A204.1 (cell line): ENCODE measurements at regions not wholly inside any gene's neighbourhood (a gene's known extent, or its start where the extent isn't known, plus 50 kb on each side); places are given as distances from the start of the nearest gene placed in this dataset.

Experiments
- FAIRE-seq: peaks from 2 replicates; lab custom pipeline; 2012; peaks lifted over from hg19 to GRCh38; lab: Jason Lieb, UNC

DNA sequence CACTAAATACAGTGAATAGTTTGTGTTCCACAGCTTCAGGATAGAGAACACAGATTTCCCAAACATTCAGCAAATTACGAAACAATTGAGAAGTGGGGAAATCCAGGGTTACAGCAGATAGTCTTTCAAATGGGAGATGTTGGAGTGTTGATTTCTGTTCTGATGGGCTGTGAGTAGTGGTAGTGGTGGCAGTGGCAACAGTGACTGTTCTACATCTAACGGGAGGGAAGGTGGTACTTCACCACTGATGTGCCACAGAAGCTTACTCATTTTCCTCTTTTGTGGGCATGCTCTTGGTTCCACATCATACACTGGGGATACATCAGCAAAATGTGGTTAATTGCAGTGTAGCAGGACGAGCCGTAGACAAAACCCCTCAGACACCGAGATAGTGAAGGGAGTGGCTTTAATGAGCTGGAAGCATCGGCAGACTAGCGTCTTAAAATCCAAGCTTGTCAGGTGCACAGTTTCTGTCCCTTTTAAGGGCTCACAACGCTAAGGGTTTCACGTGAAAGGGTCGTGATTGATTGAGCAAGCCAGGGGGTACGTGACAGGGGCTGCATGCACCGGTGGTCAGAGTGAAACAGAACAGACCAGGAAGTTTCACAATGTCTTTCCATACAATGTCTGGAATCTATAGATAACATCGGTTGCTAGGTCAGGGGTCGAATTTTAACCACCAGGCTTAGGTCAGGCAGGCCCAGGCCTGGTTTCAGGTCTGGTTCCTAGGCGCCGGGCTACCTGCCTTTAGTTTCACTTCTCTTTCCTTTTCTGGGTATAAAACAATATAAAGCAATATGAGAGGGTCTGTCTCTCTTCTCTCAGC, 330.6 kb upstream of the FBXO33 start:
- no peak for FAIRE-seq

DNA sequence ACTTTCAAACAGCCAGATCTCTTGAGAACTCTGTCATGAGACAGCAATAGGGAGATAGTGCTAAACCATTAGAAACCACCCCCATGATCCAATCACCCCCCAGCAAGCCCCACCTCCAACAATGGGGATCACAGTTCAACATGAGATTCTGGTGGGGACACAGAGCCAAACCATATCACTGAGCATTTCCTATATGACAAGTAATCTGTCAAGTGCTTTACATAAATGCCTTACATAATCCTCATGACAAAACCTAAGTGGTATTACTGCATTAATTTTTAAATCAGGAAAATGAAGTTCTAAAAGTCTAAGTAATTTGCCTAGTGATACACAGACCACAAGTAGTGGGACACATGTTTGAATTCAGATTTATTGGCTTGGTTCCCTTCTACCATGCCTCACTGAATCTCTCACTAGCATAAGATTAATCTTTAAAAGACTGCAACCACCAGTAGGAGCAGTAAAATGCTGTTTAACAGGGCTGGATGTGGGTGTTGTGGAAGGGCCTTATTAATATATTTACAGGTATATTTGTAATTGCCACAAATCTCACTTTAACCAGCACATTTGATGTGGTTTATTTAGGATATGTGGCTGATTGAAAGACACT, 323.1 kb upstream of the FBXO33 start:
- FAIRE-seq = no peak

DNA sequence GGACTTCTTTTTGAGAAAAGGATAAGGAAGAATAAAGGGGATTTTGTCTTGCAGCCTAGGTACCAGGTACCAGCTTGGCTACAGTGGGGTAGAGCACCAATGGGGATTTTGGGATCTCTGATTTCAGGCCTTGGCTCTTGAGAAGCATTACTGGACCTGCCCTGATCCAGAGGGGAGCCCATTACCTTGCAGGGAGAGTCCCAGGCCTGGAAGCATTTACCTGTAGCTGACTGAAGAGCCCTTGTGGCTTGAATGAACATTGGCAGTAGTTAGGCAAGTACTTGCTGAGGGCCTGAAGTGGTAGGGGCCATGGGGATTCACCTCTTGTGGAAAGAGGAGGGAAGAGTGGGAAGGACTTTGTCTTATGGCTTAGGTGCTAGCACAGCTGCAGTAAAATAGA, 308.2 kb upstream of the FBXO33 start:
- FAIRE-seq = no peak

DNA sequence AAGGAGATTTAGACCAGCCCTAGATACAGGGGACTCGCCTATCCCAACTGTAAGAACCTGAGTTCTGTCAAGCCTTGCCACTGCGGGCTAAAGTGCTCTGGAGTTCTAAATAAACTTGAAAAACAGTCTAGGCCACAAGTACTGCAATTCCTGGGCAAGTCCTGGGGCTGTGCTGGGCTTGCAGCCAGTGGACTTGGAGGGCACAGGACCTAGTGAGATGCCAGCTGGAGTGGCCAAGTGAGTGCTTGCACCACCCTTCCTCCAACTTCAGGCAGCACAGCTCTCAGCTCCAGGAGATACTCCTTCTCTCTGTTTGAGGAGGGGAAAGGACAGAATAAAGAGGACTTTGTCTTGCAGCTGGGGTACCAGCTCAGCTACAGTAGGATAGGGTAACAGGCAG, 307.6 kb upstream of the FBXO33 start:
- no peak for FAIRE-seq

DNA sequence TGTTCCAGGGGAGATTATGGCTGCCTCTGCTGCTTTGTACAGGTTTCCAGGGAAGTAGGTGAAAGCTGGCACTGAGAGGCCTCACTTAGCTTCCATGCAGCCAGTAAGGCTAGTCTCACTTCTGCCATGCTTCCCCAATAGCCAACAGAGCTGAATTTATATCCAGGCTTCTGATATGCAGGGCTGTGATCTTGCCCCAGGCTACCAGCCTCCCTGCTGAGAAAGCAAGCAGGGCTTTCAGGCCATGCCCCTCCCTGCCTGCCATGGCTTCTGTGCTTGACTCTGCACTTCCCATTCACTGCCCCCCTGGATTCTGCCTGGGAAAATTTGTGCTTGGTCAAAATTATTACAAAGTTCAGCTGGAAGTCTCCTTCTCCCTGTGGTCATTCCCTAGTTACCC, 302.1 kb upstream of the FBXO33 start:
- no peak for FAIRE-seq

DNA sequence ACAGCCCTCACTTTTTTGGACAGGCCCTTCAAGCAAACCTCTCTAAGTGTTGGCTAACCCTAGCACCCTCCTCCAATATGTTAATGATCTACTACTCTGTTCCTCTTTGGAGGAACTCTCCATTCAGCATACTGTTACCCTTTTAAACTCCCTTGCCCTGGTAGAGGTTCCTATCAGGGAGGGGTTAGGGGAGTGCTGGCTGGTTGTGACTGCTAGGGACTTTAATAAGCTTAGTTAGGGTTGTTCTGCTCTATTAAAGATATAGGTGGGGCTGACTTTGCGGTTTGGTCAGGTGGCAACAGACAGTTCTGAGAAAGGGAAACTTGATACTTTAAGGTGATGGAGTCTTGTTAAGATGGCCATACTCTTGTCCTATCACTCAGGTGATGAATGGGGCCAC, 301.5 kb upstream of the FBXO33 start:
- no peak for FAIRE-seq

DNA sequence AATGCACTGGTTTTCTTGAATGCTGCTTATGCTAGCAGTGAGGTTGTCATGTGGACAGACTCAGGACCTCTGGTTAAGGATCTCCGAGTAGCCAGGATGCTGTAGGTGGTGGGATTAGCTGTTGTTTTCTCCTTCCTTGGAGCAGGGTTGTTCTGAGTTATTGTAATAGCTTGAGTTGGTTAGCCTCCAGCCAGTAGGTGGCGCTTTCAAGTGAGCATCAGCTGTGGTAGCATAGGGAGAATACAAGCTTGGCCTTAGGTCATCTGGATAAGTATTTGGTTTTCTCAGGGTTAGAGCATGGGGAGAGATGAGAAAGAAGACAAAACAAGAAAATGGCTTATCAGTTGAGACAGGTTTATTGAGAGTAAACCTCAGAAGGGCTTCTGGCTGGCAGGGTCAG, 299.7 kb upstream of the FBXO33 start:
- FAIRE-seq = no peak

DNA sequence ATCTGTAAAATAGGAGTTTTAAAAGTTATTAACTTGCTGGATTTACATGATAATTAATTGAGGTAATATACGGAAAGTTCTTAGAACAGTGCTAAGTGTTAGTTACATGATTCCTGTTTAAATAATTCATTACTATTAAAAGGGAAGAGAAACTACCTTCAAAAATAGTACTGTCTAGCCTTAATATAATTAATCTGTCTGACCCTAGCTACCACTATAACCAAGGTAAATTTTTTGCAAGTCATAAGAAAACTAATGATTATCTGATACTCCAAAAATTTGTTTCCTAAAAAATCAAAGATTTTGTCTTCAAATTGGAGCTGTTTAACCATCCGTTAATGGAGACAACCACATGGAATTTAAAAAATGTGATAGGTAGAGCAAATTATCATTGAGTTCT, 294.3 kb upstream of the FBXO33 start:
- FAIRE-seq = no peak

DNA sequence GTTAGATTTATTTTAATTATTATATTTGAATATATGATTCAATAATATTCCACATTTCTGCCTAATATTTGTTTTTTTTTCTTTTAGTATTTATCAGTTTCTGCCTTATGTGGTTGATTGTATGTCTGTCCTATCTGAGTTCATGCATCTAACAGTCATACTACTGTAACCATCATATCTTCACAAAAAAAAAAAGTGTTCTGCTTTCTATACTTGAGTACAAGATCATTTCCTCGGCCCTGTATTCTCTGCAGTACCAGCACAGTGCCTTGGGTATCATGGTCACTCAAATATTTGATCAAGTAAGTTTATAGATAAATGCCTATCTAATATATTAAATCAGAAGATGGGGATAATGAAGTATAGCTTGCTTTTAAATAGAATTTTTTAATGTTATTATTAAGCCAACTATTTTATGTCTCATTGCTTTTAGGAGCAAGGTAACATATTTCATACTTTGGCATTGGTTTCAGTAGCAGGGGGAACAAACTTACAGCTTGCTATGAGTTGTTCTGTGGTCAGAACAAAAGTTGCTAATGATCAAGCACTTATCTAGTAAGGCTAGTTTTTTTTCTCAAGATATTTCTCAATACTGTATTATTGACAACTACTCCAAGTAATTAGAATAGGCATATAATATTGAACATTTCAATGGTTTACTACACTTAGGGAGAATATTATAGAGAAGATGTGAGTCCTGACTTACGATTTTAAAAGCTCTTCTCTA, 290.5 kb upstream of the FBXO33 start:
- no peak for FAIRE-seq

DNA sequence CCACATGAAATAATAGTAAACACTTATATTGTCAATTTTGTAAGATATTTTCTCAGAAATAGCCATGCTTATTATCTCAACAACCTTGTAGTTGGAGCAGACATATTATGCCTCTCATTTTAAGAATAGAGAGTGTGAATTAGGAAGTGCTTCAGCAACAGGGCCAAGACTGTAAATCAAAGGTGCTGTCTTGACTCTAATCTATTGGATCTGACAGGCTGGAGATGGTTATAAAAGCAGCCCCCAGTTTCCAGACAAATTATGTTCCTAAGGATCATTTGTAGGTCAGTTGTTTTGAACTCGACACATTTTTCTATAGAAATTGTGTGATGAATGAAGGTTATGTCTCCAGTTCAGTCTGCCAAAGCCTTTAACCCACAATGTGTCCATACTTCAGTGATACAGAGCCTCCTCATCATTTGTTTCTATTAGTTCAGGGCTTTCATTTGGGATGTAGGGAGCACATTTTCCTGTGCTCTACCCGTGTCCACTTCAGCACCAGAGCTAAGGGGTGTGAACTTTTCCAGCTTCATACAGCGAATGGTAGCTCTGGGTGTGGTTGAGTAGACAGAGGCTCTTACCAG, 284.8 kb upstream of the FBXO33 start:
- FAIRE-seq = no peak

DNA sequence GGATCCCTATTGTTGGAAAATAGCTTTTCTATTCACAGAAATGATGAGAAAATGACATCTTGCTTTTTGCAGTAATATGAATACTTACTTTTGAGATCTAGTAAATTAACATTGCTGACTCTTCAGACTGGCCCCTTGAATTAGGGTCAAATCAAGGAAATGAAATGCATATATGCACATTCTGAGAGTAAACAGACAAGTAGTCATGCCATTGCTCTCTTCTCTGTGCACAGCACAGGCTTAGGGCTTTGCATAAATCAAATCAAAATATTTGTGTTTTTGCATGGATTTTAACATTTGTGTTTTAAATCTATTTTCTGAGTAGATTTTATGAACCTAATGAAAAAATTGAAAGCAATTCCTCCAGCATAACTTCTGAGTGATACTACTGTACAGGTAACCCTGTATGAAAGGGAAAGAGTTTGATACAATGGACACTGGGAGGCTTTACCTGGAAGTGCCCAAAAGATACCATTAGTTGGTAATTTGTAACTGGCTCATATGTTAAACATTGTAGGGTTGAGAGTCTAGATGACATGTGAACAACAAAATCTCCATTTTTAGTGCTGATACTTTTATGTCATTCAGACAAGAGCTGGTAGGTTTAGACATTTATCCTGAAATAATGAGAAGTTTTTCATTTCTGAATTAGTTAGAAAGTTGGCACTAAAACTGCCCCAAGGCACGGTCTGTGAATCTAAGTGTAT, 280.2 kb upstream of the FBXO33 start:
- no peak for FAIRE-seq

DNA sequence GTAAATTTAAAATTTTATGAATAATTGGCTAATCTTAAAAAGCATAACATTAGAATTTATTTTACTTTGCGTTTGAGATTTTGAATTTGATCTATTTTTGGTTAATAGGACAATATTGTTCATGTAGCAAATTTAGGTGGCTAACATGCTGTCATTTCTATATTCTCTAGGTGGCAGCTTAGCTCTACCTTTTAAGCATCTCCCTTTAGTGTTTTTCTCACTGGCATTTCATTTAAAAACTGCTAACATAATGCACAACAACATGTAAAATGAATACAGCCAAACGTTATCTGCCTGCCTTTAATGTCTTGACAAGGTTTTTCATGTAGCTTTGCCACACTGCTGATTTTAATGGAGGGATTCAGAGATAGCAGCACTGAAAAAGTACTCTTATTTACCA, 272.4 kb upstream of the FBXO33 start:
- FAIRE-seq = no peak

DNA sequence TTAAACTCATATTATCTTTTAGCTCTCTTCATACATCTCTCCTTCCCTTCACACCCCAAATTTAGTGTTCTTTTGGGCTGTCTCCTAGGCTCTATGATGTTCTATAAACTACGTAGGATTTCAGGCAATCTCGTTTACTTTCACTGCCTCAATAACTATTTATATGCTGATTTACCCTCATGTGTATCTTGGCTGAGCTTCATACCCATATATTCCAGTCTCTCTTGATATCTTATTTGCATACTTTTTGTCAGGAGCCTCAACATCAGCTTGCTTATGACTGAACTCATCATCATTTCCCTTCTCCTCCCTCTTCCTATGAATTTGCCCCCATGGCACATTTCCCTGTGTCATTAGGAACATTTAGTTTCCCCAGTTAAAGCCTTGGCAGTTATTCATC, 262.1 kb upstream of the FBXO33 start:
- FAIRE-seq = no peak

DNA sequence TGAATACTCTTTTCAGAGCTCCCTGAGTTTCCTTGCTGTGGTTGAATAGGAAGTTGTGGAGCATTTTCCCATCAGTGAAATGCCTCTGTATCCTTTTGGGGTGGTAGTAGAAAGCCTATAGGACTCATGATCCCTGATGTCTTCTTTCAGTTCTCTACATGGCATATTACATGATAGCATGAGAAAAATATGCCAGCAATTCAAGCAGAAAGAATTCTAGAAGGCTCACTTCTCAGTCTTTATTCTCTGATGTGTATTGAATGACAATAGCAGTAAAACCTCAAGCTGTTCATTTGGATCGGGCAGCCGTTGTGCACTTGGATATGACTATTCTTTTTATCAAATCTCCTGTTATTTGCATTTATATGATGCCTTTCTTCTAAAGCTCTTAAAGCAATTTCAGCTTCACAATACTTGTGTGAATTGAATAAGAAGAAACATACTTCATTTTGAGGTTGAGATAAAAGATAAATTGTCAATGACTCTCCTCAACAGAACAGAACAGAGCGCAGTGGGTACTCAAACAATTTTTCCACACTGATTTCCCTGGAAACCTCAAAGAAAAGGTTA, 251.5 kb upstream of the FBXO33 start:
- FAIRE-seq = no peak

DNA sequence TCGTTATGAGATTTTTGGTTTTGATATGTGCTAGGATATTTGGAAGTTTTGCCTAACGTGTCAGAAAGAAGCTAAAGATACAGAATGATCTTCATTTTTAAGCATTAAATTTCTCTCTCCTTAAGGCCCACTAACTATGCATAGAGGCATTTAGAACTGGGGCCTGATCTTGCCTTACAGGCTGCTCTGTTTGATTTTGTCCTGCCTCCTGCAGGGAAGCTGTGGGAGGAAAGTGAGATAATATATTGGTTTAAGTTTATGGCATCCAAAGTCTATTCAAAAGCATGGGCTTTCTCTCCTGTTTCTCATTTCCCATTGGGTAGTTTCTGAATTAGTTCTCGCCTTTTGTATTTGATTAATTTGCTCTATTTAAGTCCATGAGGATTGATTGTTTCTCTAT, 250.3 kb upstream of the FBXO33 start:
- no peak for FAIRE-seq

DNA sequence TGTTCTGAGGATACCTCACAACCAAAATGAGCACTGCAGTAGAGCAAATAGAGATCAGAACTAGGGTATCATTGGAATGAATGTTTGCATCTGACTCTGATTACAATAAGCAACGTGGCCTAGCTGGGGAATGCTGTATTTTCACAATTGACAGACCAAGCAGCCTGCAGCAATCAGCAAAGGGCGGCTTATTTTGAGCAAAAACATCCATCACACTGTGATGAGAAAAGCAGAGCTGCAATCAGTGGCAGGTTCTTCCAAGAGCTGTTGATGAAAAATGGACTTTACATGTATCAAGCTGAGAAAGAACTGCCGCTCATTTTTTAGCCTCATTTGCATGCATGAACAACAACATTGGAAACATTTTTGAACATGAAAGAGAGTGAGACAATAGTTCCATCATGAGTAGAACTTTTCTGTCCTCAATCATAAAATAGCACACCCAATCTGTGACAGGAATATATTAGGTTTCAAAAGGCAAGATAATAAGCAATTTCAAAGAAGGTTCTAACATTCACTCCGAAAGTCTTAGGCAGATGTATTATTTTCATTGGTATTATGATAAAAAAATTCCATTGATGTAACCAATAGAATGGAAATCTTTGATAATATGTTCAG, 249.7 kb upstream of the FBXO33 start:
- no peak for FAIRE-seq

DNA sequence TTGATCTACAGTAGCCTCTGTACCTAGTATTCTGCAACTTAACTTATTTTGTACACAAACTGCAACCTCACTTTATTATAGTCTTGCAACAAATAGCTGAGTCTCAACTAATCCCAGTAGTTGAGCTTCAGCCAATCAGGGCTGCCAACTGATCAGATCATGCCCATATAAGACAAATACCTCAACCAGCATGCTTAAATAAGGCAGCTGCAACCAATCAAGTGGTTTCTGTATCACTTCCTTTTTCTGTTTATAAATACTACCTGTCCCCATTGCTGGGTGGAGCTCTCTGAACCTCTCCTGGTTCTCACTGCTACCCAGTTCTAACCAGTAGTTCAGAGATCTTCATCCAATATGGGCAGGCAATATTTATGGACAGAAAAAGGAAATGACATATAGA, 248.5 kb upstream of the FBXO33 start:
- FAIRE-seq = no peak

DNA sequence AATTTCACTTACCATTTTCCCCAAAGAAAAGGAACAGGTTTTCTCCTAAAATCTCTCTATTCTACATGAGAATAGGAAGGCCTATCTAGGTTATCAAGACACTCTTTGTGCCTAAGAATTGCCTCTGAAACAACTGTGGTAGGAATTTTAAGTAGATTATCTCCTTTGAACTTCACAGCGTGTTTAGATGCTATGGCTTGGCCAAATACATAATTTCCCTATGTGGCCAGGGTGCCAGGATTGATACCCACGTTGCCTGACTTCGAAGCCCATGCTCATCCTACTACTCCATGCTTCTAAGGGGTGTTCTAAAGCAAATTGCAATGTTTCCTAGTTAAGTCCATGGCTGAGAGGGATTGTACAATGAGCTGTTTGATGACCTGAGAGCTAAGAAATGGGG, 241.5 kb upstream of the FBXO33 start:
- FAIRE-seq = no peak

DNA sequence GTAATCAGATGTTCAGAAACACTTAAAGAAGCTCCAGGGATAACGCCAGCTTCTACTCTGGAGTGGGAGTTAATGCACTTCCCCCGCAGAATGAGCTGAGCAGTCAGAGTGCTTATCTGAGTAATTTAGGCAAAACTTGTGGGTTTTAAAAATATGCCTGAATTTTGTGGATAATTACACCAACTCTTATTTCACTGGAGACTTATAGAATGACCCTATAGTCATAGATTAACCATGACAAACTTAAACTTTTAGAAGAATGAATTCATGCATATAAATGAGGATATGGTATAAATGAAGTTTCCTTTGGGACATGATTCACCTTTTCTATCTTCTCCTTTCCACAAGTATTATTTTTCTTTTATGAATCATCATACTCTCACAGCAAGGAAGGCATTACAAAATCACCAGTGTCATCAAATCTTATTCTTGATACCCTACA, 241.1 kb upstream of the FBXO33 start:
- no peak for FAIRE-seq

DNA sequence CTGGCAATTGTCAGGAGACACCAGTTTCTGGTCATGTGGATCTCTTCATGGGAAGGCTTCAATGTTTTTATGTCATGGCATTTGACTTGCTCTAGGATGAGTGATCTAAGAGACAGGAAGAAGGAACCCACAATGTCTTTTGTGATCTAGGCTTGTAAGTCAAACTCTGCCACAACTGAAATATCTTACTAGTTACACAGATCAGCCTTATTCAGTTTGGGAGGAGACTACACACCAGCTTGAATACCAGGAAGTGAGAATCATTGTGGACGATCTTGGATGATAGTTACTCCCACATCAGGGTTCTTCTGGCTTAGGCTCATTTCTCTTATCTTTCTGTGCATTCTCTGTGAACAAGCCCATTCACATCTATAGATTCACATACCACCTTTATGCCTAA, 236.2 kb upstream of the FBXO33 start:
- FAIRE-seq = no peak

DNA sequence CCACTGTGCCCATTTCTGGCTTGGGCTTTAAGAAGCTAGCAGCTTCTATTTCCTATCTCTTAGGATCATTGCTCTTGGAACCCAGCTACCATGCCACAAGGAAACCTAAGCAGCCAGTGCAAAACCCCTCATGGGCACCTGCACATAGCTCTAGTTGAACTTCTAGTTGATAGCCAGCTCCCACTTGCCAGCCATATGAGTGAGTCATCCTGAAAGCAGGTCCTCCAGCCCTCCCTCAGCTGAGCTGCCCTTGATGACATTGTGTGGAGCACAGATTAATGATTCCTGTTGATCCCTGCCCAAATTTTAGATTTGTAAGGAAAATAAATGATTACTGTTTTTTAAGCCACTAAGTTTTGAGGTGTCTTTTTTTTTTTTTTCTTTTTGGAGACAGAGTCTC, 234.2 kb upstream of the FBXO33 start:
- no peak for FAIRE-seq

DNA sequence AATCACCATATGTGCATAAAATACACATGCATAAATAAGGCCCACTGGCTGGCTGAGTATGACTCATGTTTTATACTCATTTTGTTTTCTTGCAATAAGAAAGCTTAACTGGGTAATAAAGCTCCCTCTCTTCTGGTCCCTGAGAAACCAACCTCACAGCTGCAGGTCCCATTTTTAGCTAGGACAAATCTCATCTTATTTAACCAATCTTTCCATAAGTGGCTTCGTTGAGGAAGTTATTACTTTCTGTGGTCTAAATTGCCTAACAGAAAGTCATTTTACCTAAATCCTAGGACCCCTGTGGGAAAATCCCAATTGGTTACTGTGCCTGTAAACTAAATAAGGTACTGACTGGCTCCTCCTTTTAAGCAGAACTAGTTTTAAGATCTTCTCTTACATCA, 232.8 kb upstream of the FBXO33 start:
- no peak for FAIRE-seq
